ENCODE measurements at regions not wholly inside any gene's neighbourhood (a gene's known extent, or its start where the extent isn't known, plus 50 kb on each side); places are given as distances from the start of the nearest gene placed in this dataset.

DNA sequence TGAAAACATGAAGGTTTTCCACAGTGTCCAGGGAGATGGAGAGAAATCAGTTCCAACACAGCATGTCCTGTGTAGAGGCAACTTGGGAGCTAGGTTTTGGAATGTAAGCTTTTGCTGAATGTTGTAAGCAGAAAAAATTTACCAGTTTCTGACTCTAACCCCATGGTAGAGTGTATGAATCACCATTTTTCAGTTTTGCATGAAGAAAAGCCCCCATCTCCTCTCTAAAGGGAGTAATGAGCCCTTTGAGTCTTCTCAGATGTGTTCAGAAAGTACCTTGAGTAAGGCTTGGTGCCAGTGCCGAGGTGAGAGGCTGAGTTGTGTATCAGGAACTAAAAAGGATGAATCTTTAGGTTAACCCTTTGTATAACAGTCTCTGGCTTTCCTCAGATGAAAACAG is 96.2 kb downstream of the ADRB2 start:
- Histone ChIP-seq H3K27ac (ENCODE audit: low read depth, low read length) (no peak overlapping the region), H3K14ac (ENCODE audit: insufficient read length) (no peak overlapping the region), H3K79me2 (ENCODE audit: control insufficient read depth in 1 of 2, insufficient read depth in 2 of 2, low read length in 2 of 2) (no peaks in the 10 kb centered on the region), H3K18ac (ENCODE audit: extremely low read depth, low read length) (no peak overlapping the region), H2AFZ (ENCODE audit: low read length) (0 out of 2 replicates have a peak overlapping the region, but pooled peaks have one; percentile 20), H3K23ac (ENCODE audit: insufficient read length) (no peak overlapping the region), H3K79me1 (ENCODE audit: low read depth, low read length) (no peaks in the 10 kb centered on the region), H4K5ac (ENCODE audit: insufficient read length, low read depth, low read length) (no peak overlapping the region), H4K20me1 (replicated peaks in 1 of 2; ENCODE audit: control insufficient read depth in 1 of 2, insufficient read depth in 2 of 2, low read length in 2 of 2) (no peaks in the 10 kb centered on the region), H3K4me2 (ENCODE audit: insufficient read depth in 1 of 2, low read depth in 2 of 2, low read length in 2 of 2) (no peak overlapping the region), H4K91ac (replicated peaks; ENCODE audit: insufficient read length, low read length) (no peak overlapping the region), H2BK120ac (replicated peaks; ENCODE audit: low read depth, low read length) (no peak overlapping the region), H2BK15ac (ENCODE audit: low read length) (no peak overlapping the region), H3K4ac (replicated peaks; ENCODE audit: insufficient read length, low read depth, low read length) (no peak overlapping the region), H4K8ac (ENCODE audit: extremely low read depth, insufficient read depth, low read length) (no peak overlapping the region), H2BK5ac (ENCODE audit: low read depth, low read length) (no peak overlapping the region), H2BK20ac (ENCODE audit: low read length) (no peak overlapping the region), H3K9ac (replicated peaks in 1 of 4; ENCODE audit: extremely low read depth in 1 of 4, low read depth in 3 of 4, low read length in 3 of 4) (no peak overlapping the region), H3K56ac (replicated peaks; ENCODE audit: insufficient read length, low read depth, low read length) (no peak overlapping the region), H3K9me3 (ENCODE audit: insufficient read depth in 2 of 2, low read depth in 1 of 2, low read length in 1 of 2) (no peaks in the 10 kb centered on the region), H3K27me3 (replicated peaks in 1 of 4; ENCODE audit: control insufficient read depth in 3 of 4, extremely low read depth in 1 of 4, insufficient read depth in 3 of 4, low read length in 3 of 4) (no peaks in the 10 kb centered on the region), H3K4me1 (replicated peaks in 1 of 4; ENCODE audit: control insufficient read depth in 3 of 4, insufficient read depth in 4 of 4, low read length in 3 of 4) (no peaks in the 10 kb centered on the region), H3K4me3 (ENCODE audit: extremely low read depth in 1 of 4, insufficient read depth in 2 of 4, low read depth in 3 of 4, low read length in 4 of 4) (no peak overlapping the region), H2AK5ac (ENCODE audit: low read depth, low read length) (no peak overlapping the region), H2BK12ac (ENCODE audit: low read depth, low read length) (no peak overlapping the region), H3K23me2 (ENCODE audit: low read depth, low read length) (no peaks in the 10 kb centered on the region), H3K36me3 (ENCODE audit: control insufficient read depth in 2 of 4, insufficient read depth in 4 of 4, low read length in 3 of 4) (no peaks in the 10 kb centered on the region)
- ChIA-PET POLR2A (ENCODE audit: partially characterized antibody) (no interaction called here), CTCF (ENCODE audit: partially characterized antibody) (interaction anchor here (1.0 to 1.6 kb wide), 4 partner anchors 8 to 44 kb away, joined by 3 to 8 read pairs (median 4); no protein-coding TSS in a partner anchor)
- TF ChIP-seq CHD2 (IDR thresholded peaks at IDR 0.05; ENCODE audit: low read length): no peak
- no peak for TF ChIP-seq CREB1 (IDR thresholded peaks at IDR 0.05)
- no peak for TF ChIP-seq CTBP2 (IDR thresholded peaks at IDR 0.05; ENCODE audit: borderline replicate concordance, insufficient read depth, insufficient read length, low read length)
- no peak for TF ChIP-seq SUZ12 (IDR thresholded peaks at IDR 0.05; ENCODE audit: low read length)
- TF ChIP-seq CBX8 (IDR thresholded peaks at IDR 0.05; ENCODE audit: borderline replicate concordance, low read depth, low read length): no peak
- TF ChIP-seq PHF8 (conservative IDR thresholded peaks at IDR 0.05; ENCODE audit: low read depth, low read length): no peak
- no peak for FAIRE-seq
- DNase-seq (ENCODE audit: low read depth in 1 of 2, low spot score in 2 of 2): no peak
- WGBS, 2 experiments (ENCODE audit: extremely low coverage in 1 of 2, insufficient coverage in 1 of 2, insufficient read length in 1 of 2, insufficient replicate concordance in 2 of 2, low coverage in 1 of 2, low lambda C conversion rate in 2 of 2, missing lambda C conversion rate in 1 of 2): 78% methylated on average over 1 of the region's 1 CpG; no CpG with 5 or more reads in 1 of the 2 experiments

All from H1 (cell line).